Mesenteric fat pad (tissue), 1 donor: ENCODE measurements at regions not wholly inside any gene's neighbourhood (a gene's known extent, or its start where the extent isn't known, plus 50 kb on each side); places are given as distances from the start of the nearest gene placed in this dataset.

Experiments
- DNase-seq: peaks from one replicate; pipeline ENCODE4 v3.0.0-alpha.2; 2020; ENCODE audit warnings: low spot score
- donor health status: DM: yes; HTN: yes; CAD: no.

GRCh38 chr14:22513066-22513812, 75.8 kb downstream of the DAD1 start:
- DNase-seq: no peak

- DNase-seq: no peak
These were observed 76.8 kb downstream of the DAD1 start for GRCh38 chr14:22512106-22512814.

- no peak for DNase-seq
These were observed 78.4 kb downstream of the DAD1 start for GRCh38 chr14:22510527-22511110.

- DNase-seq: no peak
These were observed 79.2 kb downstream of the DAD1 start for GRCh38 chr14:22509751-22510300.

- DNase-seq: no peak
These were observed 79.9 kb downstream of the DAD1 start for GRCh38 chr14:22509036-22509709.

GRCh38 chr14:22508662-22509035, 80.4 kb downstream of the DAD1 start:
- no peak for DNase-seq

- no peak for DNase-seq
These were observed 80.9 kb downstream of the DAD1 start for GRCh38 chr14:22508150-22508457.

GRCh38 chr14:22506778-22507351, 82.2 kb downstream of the DAD1 start:
- no peak for DNase-seq

- DNase-seq: no peak
These were observed 82.7 kb downstream of the DAD1 start for GRCh38 chr14:22506378-22506710.

- no peak for DNase-seq
These were observed 83.2 kb downstream of the DAD1 start for GRCh38 chr14:22505697-22506377.

- DNase-seq: no peak
These were observed 83.7 kb downstream of the DAD1 start for GRCh38 chr14:22505309-22505696.

- DNase-seq: no peak
These were observed 86.5 kb downstream of the DAD1 start for GRCh38 chr14:22502551-22502950.

- no peak for DNase-seq
These were observed 87.0 kb downstream of the DAD1 start for GRCh38 chr14:22502007-22502406.

- DNase-seq: no peak
These were observed 87.9 kb downstream of the DAD1 start for GRCh38 chr14:22500954-22501726.

GRCh38 chr14:22500525-22500924, 88.5 kb downstream of the DAD1 start:
- DNase-seq: no peak

- no peak for DNase-seq
These were observed 91.3 kb downstream of the DAD1 start for GRCh38 chr14:22497671-22498093.

GRCh38 chr14:22497144-22497423, 91.9 kb downstream of the DAD1 start:
- no peak for DNase-seq

GRCh38 chr14:22494486-22495135, 94.4 kb downstream of the DAD1 start:
- no peak for DNase-seq

GRCh38 chr14:22493753-22494152, 95.3 kb downstream of the DAD1 start:
- DNase-seq: no peak
